Kidney (tissue), 13 donors: ENCODE measurements at regions not wholly inside any gene's neighbourhood (a gene's known extent, or its start where the extent isn't known, plus 50 kb on each side); places are given as distances from the start of the nearest gene placed in this dataset.
A peak's percentile ranks its signal among the peaks of the same experiment; 100 is the strongest.

Experiments used
- DNase-seq, 5 donors: peaks; one replicate each; pipeline ENCODE4 v3.0.0-alpha.2; 2013 to 2020
- FAIRE-seq: peaks from 2 replicates; lab custom pipeline; 2012; peaks lifted over from hg19 to GRCh38; lab: Jason Lieb, UNC
- H3K27ac ChIP-seq, 2 donors: one replicate each; pipeline ENCODE4 v1.7.0; 2013; ENCODE audit warnings: low read depth in 2 of 2, low read length in 2 of 2, inconsistent platforms in 1 of 2
- H3K27me3 ChIP-seq: one replicate; pipeline ENCODE4 v1.7.1; 2013; ENCODE audit warnings: low read length, inconsistent platforms; ENCODE audit not compliant: control insufficient read depth, insufficient read depth
- H3K36me3 ChIP-seq, 3 donors: one replicate each; pipeline versions ENCODE4 v1.7.0 to v1.7.1; 2013; ENCODE audit warnings: low read length in 3 of 3, control low read depth in 1 of 3, inconsistent platforms in 1 of 3; ENCODE audit not compliant: insufficient read depth in 3 of 3, control insufficient read depth in 2 of 3
- H3K4me1 ChIP-seq, 3 donors: one replicate each; pipeline versions ENCODE4 v1.7.0 to v1.7.1; 2013; ENCODE audit warnings: low read length in 3 of 3, inconsistent platforms in 1 of 3, low read depth in 1 of 3; ENCODE audit not compliant: control insufficient read depth in 2 of 3, insufficient read depth in 2 of 3
- H3K4me3 ChIP-seq, 3 donors: one replicate each; pipeline versions ENCODE4 v1.7.0 to v1.8.1; 2013; ENCODE audit warnings: low read length in 3 of 3, control low read depth in 1 of 3, inconsistent platforms in 1 of 3
- H3K9ac ChIP-seq, 3 donors: one replicate each; pipeline versions ENCODE4 v1.7.0 to v1.7.1; 2013; ENCODE audit warnings: low read length in 3 of 3, control low read depth in 1 of 3, inconsistent platforms in 1 of 3
- H3K9me3 ChIP-seq, 3 donors: one replicate each; pipeline versions ENCODE4 v1.7.0 to v1.7.1; 2013; ENCODE audit warnings: low read length in 3 of 3, control low read depth in 1 of 3, inconsistent platforms in 1 of 3; ENCODE audit not compliant: control insufficient read depth in 2 of 3, insufficient read depth in 1 of 3
- intact Hi-C: fragments of 100-400 bp; cut with DNase I; formaldehyde crosslinking; loops from one replicate; pipeline ENCODE4 v1.11.1; 2022
- TF ChIP-seq, protein P1 (sequence below): IDR thresholded peaks from 3 replicates; pipeline ENCODE4 v1.5.1; 2012; ENCODE audit warnings: mild to moderate bottlenecking, moderate library complexity, borderline replicate concordance; ENCODE audit not compliant: insufficient read depth; ENCODE audit errors: extremely low read depth
- donor health status: control.
- donor health status: control.
- donor health status: control.
- donor health status: control.
- donor health status: control.
- donor health status: DM: yes; HTN: yes; CAD: no.
- donor health status: Normal renal cell carcinoma (clear cell type).

DNA sequence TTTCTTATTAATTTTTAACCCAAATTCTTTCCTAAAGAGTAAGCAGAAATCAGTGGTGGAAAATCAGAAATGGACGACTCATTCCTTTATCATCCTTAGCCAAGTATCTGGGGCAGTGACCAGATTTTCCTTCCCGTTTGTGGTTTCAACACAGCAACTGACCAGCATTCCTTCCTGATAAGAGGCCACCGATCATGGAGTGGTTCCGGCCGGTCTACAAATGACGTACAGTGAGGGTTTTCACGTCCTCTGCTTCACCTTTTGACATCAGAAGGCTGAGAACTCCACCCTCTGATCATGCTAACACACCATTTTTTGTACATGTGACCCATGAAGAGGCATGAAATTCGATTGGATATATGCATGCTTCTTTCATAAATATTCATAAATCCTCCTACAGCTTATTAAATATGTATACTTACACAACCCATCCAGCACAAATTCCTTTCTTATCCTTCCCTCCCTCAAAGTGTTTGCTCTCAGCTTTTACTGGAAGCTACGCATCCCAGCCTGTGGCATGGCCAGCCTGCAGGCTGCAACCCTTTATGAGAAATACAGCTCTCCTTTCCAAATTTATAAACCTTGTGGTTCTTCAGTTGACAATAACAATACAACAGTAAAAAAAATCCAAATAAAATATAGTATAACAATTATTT lies 173.0 kb upstream of the CASK start:
- H3K4me3 ChIP-seq, result no peak overlapping the region
- H3K9ac ChIP-seq, result no peak overlapping the region
- DNase-seq (no peak), FAIRE-seq (no peak)
- TF ChIP-seq, protein P1, sequence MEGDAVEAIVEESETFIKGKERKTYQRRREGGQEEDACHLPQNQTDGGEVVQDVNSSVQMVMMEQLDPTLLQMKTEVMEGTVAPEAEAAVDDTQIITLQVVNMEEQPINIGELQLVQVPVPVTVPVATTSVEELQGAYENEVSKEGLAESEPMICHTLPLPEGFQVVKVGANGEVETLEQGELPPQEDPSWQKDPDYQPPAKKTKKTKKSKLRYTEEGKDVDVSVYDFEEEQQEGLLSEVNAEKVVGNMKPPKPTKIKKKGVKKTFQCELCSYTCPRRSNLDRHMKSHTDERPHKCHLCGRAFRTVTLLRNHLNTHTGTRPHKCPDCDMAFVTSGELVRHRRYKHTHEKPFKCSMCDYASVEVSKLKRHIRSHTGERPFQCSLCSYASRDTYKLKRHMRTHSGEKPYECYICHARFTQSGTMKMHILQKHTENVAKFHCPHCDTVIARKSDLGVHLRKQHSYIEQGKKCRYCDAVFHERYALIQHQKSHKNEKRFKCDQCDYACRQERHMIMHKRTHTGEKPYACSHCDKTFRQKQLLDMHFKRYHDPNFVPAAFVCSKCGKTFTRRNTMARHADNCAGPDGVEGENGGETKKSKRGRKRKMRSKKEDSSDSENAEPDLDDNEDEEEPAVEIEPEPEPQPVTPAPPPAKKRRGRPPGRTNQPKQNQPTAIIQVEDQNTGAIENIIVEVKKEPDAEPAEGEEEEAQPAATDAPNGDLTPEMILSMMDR, result no peak
- intact Hi-C loops, result no loop called here
- H3K27ac ChIP-seq, result no peak overlapping the region
- no peaks in the 10 kb centered on the region for H3K36me3 ChIP-seq
- H3K27me3 ChIP-seq, result peaks cover 5% of the 10 kb centered on the region
- no peaks in the 10 kb centered on the region for H3K9me3 ChIP-seq
- no peaks in the 10 kb centered on the region for H3K4me1 ChIP-seq

DNA sequence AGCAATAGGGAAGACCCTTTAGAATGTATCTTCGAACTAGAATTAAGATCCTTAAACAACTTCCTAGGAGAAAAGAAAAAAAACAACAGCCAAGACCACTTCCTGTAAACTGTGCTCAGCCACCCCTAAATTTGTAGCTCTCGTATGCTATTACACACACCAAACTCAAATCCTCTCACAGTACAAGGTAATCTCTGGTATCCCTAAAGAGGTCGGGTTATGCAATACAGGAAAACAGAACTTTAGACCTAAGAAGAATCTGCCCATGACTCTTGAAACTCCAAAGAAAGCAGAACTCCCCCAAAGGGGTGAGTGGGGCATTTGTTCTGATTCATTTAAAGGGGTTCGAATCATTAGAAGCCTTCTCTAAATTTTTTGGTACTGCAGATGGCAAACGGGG lies 170.9 kb upstream of the CASK start:
- H3K27ac ChIP-seq, result no peak overlapping the region
- H3K9me3 ChIP-seq, result no peaks in the 10 kb centered on the region
- no peaks in the 10 kb centered on the region for H3K36me3 ChIP-seq
- TF ChIP-seq, protein P1, result no peak
- H3K9ac ChIP-seq, result no peak overlapping the region
- H3K27me3 ChIP-seq, result peaks cover 3% of the 10 kb centered on the region
- no peak overlapping the region for H3K4me3 ChIP-seq
- intact Hi-C loops, result no loop called here
- FAIRE-seq, result no peak
- DNase-seq, result peak in 2 of 5 donors; percentile 6 to 7
- H3K4me1 ChIP-seq, result no peaks in the 10 kb centered on the region

DNA sequence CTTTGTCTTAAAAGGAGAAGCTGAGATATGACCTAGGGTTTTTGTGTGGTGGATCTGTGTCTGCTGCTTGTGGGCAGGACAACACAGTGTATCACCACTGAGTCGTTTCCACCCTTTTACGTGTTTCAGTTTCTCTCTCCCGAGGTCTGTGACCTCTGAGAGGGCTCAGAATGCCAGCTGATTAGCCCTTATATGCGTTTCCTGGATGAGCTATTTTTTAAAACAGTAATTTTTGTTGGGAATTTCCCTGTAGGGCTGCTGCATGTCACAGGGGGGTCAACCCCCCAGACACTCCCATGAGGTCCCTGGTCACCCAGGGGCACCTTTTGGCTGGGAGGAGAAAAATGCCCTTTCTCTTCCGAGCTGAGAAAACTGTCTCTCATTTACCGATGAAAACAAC lies 170.4 kb upstream of the CASK start:
- TF ChIP-seq, protein P1, result no peak
- H3K4me3 ChIP-seq, result no peak overlapping the region
- DNase-seq (no peak), FAIRE-seq (no peak)
- intact Hi-C loops, result no loop called here
- H3K4me1 ChIP-seq, result no peaks in the 10 kb centered on the region
- H3K27me3 ChIP-seq, result peaks cover 3% of the 10 kb centered on the region
- H3K9me3 ChIP-seq, result no peaks in the 10 kb centered on the region
- H3K36me3 ChIP-seq, result no peaks in the 10 kb centered on the region
- H3K9ac ChIP-seq, result no peak overlapping the region
- no peak overlapping the region for H3K27ac ChIP-seq

DNA sequence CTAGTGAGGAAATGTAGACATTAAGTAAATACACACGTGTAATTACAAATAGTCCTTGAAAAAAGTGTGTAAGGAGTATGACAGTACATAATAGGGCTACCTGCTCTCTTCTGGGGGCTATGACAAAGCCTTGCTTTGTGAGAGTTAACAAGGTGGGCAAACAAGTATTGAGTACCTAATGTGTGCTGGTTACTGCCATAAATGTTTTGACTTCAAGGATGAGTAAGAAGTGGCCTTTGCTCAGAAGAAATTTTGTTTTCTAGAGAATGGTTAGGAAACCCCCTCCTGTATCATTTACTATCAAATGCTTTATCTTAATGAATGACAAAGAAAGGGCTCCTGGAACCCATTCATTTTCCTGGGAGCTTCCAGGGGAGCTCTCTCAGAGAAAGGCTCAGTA lies 167.0 kb upstream of the CASK start:
- Histone ChIP-seq H3K36me3 (no peaks in the 10 kb centered on the region), H3K27ac (no peak overlapping the region), H3K9ac (no peak overlapping the region), H3K9me3 (no peaks in the 10 kb centered on the region), H3K27me3 (peaks cover 8% of the 10 kb centered on the region), H3K4me3 (no peak overlapping the region), H3K4me1 (no peaks in the 10 kb centered on the region)
- FAIRE-seq (no peak), DNase-seq (no peak)
- intact Hi-C loops, result no loop called here
- TF ChIP-seq, protein P1, result no peak
